NCI-H82 treated with DMSO at 0.1 percent for 48 hours (cell line): ENCODE measurements at regions not wholly inside any gene's neighbourhood (a gene's known extent, or its start where the extent isn't known, plus 50 kb on each side); places are given as distances from the start of the nearest gene placed in this dataset.
A peak's percentile ranks its signal among the peaks of the same experiment; 100 is the strongest.

Experiments used
- DNase-seq: peaks from one replicate; lab custom pipeline; 2025; ENCODE audit not compliant: unreplicated experiment; lab: John Stamatoyannopoulos, UW

DNA sequence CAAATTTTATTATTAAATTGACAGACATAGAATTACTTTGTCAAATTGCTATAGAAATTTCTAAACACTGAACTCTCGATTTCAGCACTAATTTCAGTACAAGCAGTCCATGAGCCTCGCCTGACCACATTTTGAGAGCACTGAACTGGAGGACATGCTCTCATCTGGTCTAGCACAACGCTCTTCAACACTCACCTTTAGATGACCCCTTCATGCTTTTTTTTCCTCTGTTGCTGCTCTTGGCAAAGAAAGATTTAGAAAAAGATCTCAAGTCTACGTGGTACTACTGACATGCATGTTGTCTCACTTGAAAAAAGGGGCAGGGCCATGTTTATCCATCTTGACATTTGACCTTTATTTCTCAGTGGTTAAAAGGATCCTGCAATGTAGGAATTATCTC is 981.5 kb downstream of the DIAPH3 start:
- no peak for DNase-seq

DNA sequence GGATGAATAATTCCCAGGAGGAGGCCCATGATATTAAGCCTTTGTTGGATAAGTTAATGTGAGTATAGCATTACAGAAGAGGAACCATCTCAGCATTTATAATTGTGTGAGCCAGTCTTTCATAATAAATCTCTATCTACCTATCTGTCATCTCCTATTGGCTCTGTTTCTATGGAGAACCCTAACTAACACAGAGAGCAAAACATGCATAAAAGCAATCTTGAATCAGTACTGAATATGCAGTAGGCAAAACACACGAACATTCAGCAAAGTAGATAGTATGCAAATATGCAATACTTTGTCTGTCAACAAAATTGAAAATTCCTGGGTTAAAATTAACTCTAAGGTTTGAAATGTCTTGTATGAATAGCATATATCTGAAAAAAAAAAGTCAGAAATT is 966.3 kb downstream of the DIAPH3 start:
- no peak for DNase-seq

DNA sequence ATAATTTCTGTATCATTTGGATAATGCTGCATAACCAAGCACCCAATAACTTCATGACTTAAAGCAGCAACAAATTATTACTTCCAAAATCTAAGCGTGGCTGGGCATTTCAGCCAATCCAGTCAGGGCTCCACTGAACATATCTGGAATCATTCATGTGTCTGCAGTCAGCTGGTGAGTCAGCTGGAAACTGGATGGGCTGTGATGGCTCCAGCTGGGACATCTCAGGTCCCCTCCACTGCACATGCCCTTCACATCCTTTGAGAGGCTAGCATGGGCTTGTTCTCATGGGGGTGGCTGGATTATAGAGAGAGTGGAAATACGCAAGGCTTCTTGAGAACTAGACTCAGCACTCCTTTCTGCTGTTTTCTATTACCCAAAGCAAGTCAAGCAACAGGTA is 961.9 kb downstream of the DIAPH3 start:
- no peak for DNase-seq

DNA sequence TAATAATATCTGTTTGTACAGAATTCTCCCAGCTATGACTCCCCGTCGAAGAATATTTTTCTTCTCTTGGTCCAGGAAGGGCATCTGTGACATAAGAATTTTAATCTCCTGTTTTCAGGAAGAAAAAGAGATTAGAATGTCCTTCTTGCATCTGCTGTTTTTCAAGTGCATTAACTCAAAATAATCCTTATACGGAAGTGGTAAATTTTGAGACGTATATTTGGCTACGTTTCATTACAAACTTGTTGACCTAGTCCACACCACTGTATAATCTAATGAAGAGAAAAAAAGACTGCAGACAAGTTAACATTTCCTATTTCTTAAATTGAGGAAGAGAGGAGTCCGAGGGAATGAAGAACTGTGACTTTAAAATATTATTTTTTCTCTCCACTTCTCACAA is 959.9 kb downstream of the DIAPH3 start:
- no peak for DNase-seq

DNA sequence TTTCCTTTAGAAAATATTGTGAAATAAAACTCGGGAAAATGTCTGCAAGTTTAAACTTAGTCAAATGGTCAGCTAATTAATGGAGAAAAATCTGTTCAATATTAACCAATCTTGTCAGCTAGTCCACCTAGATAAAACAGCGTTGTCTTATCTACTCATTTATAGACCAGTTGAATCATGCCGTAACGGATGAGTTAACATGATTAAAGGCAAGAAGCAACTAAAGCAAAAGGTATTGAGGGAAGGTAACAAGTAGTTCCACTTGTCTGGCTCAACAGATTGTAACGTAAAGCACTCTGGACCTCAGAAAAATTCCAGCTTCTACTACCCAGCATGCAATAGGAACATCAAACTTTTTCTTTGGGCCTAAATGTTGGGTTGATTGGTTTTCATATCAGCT is 958.2 kb downstream of the DIAPH3 start:
- no peak for DNase-seq

DNA sequence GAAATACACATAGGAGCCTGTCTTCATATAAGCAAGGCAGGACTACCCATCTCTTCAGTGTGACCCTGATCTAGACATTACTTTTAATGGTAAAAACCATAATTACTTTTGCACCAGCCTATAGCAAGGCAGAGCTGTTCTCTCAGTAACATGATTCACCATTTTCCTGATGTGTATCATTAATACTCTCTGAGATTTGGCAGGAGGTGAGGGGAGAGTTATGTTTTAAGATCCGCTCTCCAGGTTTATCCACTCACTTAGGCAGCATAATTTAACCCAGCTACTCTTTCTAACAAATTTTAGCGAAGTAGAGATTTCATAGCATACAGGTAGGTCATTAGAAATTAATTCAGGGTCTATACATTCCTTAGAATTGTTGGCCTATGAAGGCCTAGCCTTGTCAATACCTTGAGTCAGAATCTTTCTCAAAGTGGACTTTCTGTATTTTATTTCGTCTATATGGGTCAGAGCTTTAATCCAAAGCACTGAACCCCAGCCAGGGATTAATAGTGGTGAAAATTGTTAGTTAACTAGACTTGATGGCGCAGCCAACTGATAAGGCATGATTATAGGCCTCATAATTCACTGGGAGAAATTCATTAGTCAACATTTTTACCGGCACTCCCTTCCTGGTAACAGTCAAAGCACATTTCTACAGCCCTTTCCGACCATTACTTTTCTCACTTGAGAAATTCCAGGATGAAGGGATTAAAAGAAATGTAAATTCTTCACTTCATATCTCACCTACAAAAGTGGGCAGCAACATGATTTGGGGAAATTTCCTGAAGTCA is 955.1 kb downstream of the DIAPH3 start:
- DNase-seq, result no peak

DNA sequence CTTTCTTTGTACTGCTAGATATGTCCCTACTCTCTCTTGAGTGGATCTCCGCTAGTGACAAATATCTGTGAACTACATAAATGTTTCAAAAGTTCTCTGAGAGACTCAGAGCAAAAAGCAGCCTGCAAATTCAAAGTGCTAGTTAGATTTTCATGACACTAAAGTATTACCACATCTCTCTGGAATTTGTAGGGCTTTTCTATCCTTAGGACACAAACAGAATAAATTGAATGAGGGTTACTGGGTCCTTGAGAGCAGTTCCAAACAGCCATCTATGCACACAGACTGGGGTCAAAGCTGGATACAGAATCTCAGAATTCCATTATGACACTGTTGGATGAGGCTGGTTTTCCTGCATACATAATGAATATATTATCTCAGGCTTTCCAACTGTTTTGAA is 953.2 kb downstream of the DIAPH3 start:
- DNase-seq, result no peak

DNA sequence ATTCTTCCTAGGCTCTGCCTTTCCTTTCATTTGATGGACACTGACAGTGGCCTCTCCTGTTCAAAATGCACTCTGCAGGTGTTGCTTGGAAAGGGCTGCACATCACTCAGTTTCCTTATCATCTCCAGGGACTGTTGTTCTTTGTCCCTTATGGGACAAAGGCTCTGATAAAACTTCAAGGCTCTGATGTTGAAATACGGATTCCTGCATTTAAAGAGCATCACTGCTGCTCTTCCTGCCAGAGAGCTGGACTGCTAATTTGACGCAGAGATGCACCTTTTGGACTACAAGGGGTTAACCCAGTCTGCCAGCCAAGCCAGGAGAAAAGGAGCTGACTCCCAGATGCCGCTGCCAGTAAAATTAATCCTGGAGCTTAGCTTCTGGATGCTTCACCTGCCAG is 952.1 kb downstream of the DIAPH3 start:
- DNase-seq, result peak; percentile 21

DNA sequence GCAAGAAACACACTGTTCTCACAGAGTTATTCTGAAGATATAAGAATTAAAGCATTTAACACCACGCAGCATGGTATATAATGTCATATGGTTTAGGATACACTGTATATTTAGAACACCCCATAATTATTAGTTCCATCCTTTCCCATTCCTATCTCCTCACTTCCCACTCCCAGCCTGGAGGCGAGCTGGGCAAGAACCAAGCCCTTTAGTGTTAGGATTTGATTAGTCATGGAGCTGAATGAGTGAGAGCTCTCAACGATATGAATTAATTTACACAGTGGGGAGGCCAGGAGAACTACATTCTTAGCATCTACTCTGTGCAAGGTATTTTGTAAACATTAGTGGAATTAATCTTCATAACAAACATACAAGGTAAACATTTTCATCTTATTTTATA is 934.3 kb downstream of the DIAPH3 start:
- DNase-seq, result no peak

DNA sequence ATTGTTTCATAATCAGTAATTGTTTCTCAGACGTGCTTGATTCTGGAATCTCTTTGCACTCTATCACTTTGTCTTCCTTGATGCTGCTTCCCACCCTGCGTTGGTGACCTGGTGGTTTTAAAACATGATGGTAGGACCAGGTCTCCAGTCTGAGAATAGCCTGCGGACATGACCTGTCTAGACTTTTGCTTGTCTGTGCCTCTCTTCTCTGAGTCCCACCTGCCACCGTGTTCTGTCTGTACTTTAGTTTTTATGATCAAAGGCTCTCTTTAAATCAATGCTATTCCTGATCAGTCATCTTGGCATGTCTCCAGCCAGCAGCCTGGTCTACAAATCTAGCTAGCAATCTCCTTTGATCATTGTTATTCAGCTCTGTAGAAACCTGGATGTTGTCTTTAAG is 933.9 kb downstream of the DIAPH3 start:
- DNase-seq, result no peak

DNA sequence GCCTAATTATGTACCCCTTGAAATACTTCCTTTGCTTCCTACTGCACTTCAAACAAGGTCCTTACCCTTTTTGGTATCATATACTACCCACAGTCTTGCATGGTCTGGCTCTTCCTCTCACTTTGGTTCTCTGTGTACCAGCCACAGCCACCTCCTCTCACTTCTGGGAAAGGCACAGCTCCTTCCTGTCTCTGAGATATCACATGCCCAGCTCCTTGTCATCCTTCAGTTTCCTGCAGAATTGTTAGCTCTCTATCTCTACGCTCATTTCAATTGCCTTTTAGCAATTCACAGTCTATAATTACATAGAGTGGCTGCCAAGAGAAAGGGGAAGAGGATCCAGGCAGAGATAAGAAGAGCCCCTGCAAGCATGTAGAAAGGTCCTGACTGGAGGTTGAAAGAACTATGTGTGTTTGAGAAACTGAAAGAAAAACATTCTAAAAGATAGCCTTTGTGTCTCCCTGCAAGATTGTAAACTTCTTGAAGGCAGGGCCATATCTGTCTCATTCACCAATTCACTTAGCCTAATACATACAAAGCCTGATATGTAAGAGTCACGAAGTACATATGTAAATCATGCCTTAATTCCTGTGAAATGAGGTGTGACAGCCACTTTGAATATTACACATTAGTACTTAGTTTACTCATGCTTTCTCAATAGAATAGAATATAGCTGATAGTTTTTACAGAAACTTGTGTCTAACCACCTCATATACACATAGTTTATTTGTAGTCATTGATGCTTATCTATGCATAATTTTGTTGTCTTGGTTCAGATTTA is 933.1 kb downstream of the DIAPH3 start:
- no peak for DNase-seq

DNA sequence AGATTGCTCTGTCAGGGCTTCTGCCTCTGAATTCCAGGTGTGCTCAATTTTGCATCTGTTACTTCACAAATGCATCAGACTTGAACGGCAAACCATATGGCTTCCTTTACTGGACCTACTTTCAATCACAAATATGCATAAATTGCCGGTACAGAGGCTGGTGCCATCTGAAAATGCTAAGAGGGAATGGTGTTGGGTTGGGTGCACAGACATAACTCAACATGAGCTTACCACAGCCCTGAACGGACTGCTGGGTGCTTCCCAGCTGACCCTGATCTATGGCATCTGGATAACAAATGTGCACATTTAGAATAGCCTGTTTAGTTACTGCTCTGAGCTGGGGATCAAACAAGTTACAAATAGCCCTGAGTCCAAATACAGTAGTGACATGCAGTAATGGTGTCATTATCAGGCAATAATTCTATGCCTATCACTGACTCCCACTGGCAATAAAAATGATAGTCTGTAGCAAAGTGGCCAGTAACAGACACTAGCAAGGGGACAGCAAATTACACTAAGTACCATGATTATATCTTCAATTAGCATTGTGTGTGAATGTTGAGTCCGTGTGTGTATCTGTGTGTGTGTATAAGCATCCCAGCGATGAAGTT is 927.3 kb downstream of the DIAPH3 start:
- DNase-seq, result no peak

DNA sequence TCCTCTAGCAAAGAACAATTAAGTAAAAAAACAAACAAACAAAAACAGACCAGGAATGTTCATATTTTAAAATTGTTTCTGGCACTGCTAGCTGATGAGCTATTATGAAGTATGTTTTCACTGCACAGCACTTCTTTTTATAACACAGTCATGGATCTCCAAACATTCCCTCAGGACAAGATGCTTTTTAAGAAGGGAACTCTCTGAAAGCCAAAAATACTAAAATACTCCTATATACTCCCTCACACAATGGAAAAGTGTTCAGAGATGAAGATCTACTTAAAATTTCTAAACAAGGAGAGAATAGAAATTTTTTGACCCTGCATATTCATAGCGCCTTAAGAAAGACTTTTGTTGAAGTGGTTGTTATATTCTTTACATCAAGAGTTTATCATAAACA is 926.8 kb downstream of the DIAPH3 start:
- DNase-seq, result no peak

DNA sequence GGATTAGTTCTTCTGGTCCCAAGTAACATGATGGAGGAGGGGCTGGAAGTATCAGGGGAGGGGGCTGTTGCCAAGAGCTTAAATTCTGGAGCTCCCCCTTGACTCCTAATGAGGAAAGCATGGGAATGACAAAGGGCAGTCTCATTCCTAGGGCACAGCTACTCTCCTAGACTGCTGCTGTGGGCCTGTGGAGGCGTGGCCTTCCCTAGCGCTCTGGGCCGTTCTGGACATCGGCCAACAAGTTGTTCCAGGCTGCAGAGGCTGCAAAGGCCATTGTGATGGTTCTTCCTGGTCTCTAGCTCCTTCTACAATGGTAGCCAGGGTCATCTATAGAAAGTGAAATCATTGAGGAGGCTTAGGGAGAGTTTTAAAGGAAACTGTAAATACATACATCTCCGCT is 916.6 kb downstream of the DIAPH3 start:
- DNase-seq, result no peak

DNA sequence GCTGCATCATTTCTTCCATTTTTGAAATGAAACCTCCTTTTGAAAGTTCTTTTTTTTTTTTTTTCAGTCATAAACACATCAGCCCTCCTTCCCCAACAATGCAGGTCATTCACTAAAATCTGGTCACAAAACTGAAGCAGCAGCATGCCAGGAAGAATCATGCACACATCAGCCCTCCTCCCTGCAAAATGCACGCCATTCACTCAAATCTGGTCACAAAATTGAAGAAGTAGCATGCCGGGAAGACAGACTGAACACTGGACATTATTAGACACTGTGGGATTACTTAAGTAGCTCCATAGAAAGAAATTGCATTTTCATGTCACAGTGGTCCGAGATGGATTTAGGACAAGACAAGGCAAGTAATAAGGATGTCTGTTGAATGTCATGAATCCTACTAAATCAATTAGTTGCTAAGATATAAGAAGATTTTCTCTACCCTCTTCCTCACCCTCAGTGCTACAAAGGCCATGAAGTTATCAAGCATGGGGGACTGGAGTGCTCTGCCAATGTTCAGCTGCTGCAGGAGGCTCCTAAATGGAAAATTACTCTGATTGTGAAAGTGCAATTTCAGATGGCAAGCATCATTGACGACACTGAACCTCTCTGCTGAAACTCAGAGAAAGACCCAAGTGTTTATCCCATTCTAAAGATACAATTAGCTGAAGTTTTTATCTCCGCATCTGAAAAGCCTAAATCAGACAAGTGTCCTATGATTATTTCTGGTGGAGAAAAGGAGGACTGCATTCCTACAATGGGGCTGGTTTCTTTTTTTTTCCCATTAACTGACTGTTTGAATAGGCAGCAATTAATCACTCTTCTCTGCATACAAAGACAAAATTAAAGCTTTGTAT is 913.2 kb downstream of the DIAPH3 start:
- peak; percentile 36 for DNase-seq

DNA sequence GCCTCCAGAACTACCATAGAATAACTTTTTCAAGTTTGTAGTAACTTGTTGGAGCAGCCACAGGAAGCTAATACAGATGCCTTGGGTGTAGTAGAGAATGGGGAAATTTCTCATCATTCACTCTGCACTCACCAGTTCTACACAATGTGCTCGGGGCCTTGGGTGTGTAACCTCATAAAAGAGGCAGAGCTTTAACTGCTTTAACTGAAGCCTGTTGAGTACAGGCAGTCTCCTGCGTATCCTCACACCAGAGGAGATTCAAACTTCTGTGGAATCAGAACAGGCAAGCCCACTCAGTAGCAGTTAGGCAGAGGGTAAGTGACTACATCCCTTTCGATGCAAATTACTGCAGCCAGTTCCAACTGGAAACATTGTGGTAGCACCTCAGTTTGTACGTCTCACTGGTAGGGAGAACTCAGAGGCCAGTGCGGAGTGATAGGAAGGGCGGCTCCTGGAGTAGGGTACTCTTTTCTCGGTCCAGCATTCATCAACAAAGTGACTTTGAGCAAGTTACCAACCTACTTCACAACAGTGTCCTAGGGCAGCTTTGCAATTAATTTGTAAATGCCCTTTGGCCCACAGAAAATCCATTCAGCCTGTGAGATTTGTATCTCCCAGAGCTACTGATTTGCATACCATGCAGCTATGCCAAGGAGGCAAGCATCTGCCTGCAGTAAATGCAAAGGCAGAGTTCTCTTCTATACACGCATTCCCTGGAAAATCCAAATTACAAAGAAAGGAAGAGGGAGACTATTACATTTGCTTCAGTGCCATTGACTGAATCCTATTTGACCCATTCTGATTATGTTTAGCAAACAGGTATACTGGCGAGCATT is 904.3 kb downstream of the DIAPH3 start:
- DNase-seq, result no peak

DNA sequence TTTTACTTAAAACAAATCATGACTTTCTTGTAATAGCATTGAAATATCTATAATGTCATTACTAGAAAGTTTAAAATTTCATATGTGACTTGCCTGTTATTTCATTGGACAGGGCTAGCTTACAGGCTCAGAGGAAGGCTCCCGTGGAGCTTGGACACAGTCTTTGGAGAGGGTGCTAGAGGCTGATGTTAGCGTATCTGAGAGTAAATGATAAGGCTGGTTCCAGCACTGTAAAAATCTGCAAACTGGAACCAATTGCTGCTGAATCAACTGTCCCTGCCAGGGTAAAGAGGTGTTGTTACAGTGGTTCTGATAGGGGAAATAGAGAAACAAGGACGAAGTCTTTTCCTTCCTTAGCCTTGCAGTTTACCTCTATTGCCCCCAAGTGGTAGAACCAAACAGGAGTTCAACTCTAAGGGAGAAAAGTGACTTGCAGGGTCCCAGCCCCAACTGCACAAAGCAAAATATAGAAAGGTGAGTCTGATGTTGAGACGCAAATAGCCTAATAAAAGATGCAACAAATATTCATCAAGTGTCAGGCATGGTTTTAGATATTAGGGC is 901.7 kb downstream of the DIAPH3 start:
- DNase-seq, result peak; percentile 33

DNA sequence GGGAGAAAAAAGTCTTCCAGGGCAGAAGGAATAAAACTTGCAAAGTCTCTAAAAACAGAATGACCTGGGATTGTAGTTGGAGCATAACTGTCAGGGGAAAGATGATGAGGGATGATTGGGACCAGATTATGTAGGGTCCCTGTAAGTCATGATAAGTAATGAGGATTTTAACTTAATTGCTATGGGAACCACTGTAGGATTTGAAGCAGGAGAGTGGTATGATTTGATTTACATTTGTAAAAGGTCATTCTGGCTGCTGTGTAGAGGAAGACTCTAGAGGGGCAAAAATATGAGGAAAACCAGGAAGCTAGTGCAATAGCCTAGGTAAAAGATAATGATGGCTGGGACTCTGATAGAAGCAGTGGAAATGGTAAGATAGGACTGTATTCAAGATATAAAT is 900.2 kb downstream of the DIAPH3 start:
- no peak for DNase-seq

DNA sequence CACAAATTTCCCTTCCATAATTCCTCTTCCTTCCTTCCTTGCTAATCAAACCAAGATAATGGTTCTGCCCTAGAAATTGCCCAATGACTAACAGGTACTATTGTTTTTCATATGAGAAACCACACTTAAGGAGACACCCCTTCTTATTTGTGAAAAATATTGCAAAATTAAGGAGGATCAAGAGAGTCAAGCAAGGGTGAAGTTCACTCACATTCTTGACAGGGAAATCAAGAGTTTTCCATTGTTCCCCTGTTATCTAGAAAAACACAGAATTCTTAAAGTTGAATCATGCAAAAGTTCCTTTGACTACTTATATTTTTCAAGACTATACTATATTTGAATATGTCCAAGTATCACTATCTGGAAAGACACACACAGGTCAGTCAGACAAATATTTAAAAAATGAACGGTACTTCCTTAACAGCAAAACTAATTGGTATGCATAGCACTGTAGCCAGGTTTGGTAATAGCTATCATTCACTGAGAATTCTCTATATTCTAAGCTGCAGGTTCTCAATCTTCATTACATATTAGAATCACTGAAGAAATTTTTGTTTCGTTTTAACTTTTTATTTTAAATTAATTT is 897.2 kb downstream of the DIAPH3 start:
- no peak for DNase-seq

DNA sequence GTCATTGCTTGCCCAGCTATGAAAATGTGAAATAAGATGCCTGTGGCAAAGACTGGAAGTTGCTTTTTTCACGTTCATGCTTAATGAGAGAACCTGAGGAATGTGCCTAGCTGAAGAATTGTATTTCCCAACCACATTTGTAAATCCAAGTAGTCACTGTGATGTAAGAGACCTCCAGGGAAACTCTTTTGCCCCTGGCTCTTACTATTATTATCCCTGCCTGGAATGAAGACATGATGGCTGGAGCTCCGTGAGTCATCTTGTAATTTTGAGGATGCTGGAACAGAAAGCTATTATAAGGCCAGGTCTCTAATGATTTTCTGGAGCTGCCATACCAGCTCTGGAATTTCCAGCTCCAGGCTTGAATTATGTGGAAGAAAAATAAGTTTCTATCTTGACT is 894.3 kb downstream of the DIAPH3 start:
- no peak for DNase-seq
